Right lobe of liver (tissue), 6 donors: ENCODE measurements at regions not wholly inside any gene's neighbourhood (a gene's known extent, or its start where the extent isn't known, plus 50 kb on each side); places are given as distances from the start of the nearest gene placed in this dataset.

Experiments
- ATAC-seq, 4 donors: fragments of 200-7000 bp; cut with Tn5 transposase; one replicate each; pipeline ENCODE4 v1.9.1; 2020; ENCODE audit warnings: mild to moderate bottlenecking in 4 of 4, moderate library complexity in 4 of 4
- DNase-seq, 3 donors: peaks; one replicate each; pipeline ENCODE4 v3.0.0-alpha.2; 2020
- H3K27ac ChIP-seq, 3 donors: fragments of 200-600 bp; one replicate each; pipeline ENCODE4 v1.8.0; 2022
- H3K27me3 ChIP-seq, 2 donors: fragments of 200-600 bp; one replicate each; pipeline ENCODE4 v1.8.0; 2022
- H3K36me3 ChIP-seq, 4 donors: fragments of 200-600 bp; sonication (generic) in 1 of 4; one replicate each; pipeline versions ENCODE4 v1.5.1 to v1.8.0; 2017 to 2022; ENCODE audit warnings: control low read depth in 1 of 4
- H3K4me1 ChIP-seq, 4 donors: fragments of 200-600 bp; sonication (generic) in 1 of 4; one replicate each; pipeline versions ENCODE4 v1.5.1 to v1.8.0; 2017 to 2022; ENCODE audit warnings: control low read depth in 1 of 4
- H3K4me3 ChIP-seq, 3 donors: fragments of 200-600 bp; one replicate each; pipeline ENCODE4 v1.8.0; 2022
- H3K9me3 ChIP-seq, 4 donors: fragments of 200-600 bp; sonication (generic) in 1 of 4; one replicate each; pipeline versions ENCODE4 v1.5.1 to v1.8.0; 2017 to 2022; ENCODE audit warnings: control low read depth in 1 of 4
- CTCF ChIP-seq, 4 donors: fragments of 200-600 bp in 3 of 4; fragments of 450-650 bp in 1 of 4; IDR thresholded peaks; one replicate each; pipeline versions ENCODE4 v1.5.1 to v1.8.0; 2016 to 2022; ENCODE audit warnings: antibody characterized with exemption in 4 of 4, mild to moderate bottlenecking in 2 of 4
- POLR2A ChIP-seq: fragments of 450-650 bp; IDR thresholded peaks from one replicate; pipeline ENCODE4 v1.6.1; 2017; ENCODE audit warnings: antibody characterized with exemption, mild to moderate bottlenecking
- WGBS: methylation state at CpG from one replicate; pipeline ENCODE4 v1.1.6; 2018; ENCODE audit warnings: low coverage, low lambda C conversion rate; ENCODE audit not compliant: insufficient coverage; ENCODE audit errors: missing lambda C conversion rate; 5-methylcytosine and 5-hydroxymethylcytosine counted together
- intact Hi-C, 2 donors: fragments of 100-400 bp; cut with DNase I; formaldehyde crosslinking; loops; one replicate each; pipeline versions ENCODE4 v1.11.2 to v1.14.1; 2022
- donor health status: DM: no; HTN: yes; CAD: no.
- donor health status: DM: no; HTN: no; CAD: no.
- donor health status: DM: no; HTN: no; CAD: no.
- donor health status: DM: no; HTN: yes; CAD: no.
- donor health status: DM: no; HTN: yes; CAD: no.

- no peak overlapping the region for H3K4me3 ChIP-seq
- no peak overlapping the region for H3K27ac ChIP-seq
- H3K27me3 ChIP-seq, result no peaks in the 10 kb centered on the region
- no peaks in the 10 kb centered on the region for H3K36me3 ChIP-seq
- no peaks in the 10 kb centered on the region for H3K9me3 ChIP-seq
- intact Hi-C loops, result no loop called here
- ATAC-seq (no peak), DNase-seq (no peak)
- 31% methylated on average over 1 of the region's 1 CpG for WGBS
- no peaks in the 10 kb centered on the region for H3K4me1 ChIP-seq
- no peak for TF ChIP-seq CTCF (IDR thresholded peaks at IDR 0.05)
- no peak for TF ChIP-seq POLR2A
Observed at GRCh38 chr4:29521281-29521680, 1198.9 kb upstream of the PCDH7 start.

DNA sequence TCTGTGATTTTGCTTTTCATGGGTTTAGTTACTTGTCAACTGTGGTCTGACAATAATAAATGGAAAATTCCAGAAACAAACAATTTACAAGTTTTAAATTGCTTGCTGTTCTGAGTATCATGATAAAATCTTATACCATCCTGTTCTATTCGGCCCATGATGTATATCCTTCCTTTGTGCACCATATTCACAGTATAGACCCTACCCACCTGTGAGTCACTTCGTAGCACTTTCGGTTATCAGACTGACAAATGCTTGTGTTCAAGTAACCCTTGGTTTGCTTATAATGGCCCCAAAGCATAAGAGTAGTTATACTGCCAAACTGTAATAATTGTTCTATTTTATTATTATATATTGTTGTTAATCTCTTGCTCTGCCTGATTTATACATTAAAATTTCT lies 1183.4 kb upstream of the PCDH7 start:
- 68% methylated on average over 3 of the region's 3 CpGs for WGBS
- no peak for ATAC-seq
- Histone ChIP-seq H3K9me3 (no peaks in the 10 kb centered on the region), H3K27ac (no peak overlapping the region), H3K27me3 (no peaks in the 10 kb centered on the region), H3K36me3 (no peaks in the 10 kb centered on the region), H3K4me1 (no peaks in the 10 kb centered on the region), H3K4me3 (no peak overlapping the region)
- intact Hi-C loops, result no loop called here
- DNase-seq, result no peak
- no peak for TF ChIP-seq CTCF (IDR thresholded peaks at IDR 0.05)
- TF ChIP-seq POLR2A, result no peak

- Histone ChIP-seq H3K9me3 (no peaks in the 10 kb centered on the region), H3K36me3 (no peaks in the 10 kb centered on the region), H3K27ac (no peak overlapping the region), H3K4me3 (no peak overlapping the region), H3K27me3 (no peaks in the 10 kb centered on the region), H3K4me1 (no peaks in the 10 kb centered on the region)
- no peak for TF ChIP-seq POLR2A
- TF ChIP-seq CTCF (IDR thresholded peaks at IDR 0.05), result no peak
- DNase-seq (no peak), ATAC-seq (no peak)
- 26% methylated on average over 4 of the region's 4 CpGs for WGBS
- intact Hi-C loops, result no loop called here
Observed at GRCh38 chr4:29538889-29539646, 1181.1 kb upstream of the PCDH7 start.

DNA sequence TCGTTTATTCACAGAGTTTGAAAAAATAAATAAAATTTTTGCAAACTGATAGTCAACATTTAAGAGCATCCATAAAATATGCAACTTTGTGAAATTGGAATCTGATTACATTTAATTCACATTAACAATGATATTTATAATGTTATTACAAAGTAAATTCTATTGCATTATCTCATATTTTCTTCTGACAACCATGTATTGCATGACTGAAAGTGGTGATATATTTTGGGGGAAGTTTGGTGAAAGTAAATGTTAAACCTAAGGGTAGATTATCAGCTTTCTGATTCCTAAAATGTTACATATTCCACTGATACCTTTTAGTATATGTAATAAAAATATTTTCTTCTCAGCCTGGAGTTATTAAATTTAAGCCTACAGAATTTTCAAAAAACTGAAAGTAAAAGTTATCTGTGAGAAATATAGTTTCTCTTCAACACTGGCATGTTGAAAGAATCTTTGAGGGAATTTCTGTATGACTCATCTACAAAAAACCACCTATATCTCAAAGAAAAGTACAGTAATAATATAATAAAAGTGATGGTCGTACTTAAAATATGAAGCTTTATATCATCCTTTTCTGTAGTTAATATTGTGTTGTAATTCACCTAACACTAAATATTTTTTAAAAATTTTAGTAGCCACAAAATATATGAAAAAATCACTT lies 1179.6 kb upstream of the PCDH7 start:
- TF ChIP-seq CTCF (IDR thresholded peaks at IDR 0.05), result no peak
- TF ChIP-seq POLR2A, result no peak
- WGBS, result 29% methylated on average over 2 of the region's 2 CpGs
- H3K36me3 ChIP-seq, result no peaks in the 10 kb centered on the region
- no peaks in the 10 kb centered on the region for H3K9me3 ChIP-seq
- no peak overlapping the region for H3K27ac ChIP-seq
- H3K27me3 ChIP-seq, result no peaks in the 10 kb centered on the region
- no peak overlapping the region for H3K4me3 ChIP-seq
- DNase-seq, result no peak
- intact Hi-C loops, result no loop called here
- H3K4me1 ChIP-seq, result no peaks in the 10 kb centered on the region
- no peak for ATAC-seq
